Activated CD4-positive, alpha-beta T cell treated with anti-CD3 and anti-CD28 coated beads, Interleukin-2, amount 10 ng/mL, durations not matched to agents 24 days and 14 days (primary cell): ENCODE measurements at regions not wholly inside any gene's neighbourhood (a gene's known extent, or its start where the extent isn't known, plus 50 kb on each side); places are given as distances from the start of the nearest gene placed in this dataset.
"Not testable (repeated sequence)": the region's sequence is repeated elsewhere in the genome, so short reads cannot be mapped to it uniquely, and the experiment has no call there.

Source experiments
- DNase-seq: peaks from one replicate; pipeline ENCODE4 v3.0.0; 2022
- H3K27ac Mint-ChIP-seq: one replicate; pipeline ENCODE4 v1.8.0; 2022; ENCODE audit warnings: mild to moderate bottlenecking, mixed read lengths
- H3K27me3 Mint-ChIP-seq: one replicate; pipeline ENCODE4 v1.8.0; 2022; ENCODE audit warnings: mixed read lengths
- H3K36me3 Mint-ChIP-seq: one replicate; pipeline ENCODE4 v1.8.0; 2022; ENCODE audit warnings: low read depth, mild to moderate bottlenecking, mixed read lengths
- H3K4me1 Mint-ChIP-seq: one replicate; pipeline ENCODE4 v1.8.0; 2021; ENCODE audit warnings: mixed read lengths
- H3K4me3 Mint-ChIP-seq: one replicate; pipeline ENCODE4 v1.8.0; 2022; ENCODE audit warnings: mild to moderate bottlenecking, moderate library complexity, mixed read lengths
- H3K9me3 Mint-ChIP-seq: one replicate; pipeline ENCODE4 v1.8.0; 2021; ENCODE audit warnings: mixed read lengths
- intact Hi-C: fragments of 100-400 bp; cut with micrococcal nuclease; formaldehyde crosslinking; loops from one replicate; pipeline ENCODE4 v1.15.1; 2023

GRCh38 chr5:113749334-113749733, 235.8 kb downstream of the YTHDC2 start:
- DNase-seq: no peak
- no peaks in the 10 kb centered on the region for H3K4me1 Mint-ChIP-seq
- H3K9me3 Mint-ChIP-seq: no peaks in the 10 kb centered on the region
- no peak overlapping the region for H3K27ac Mint-ChIP-seq
- H3K27me3 Mint-ChIP-seq: no peaks in the 10 kb centered on the region
- H3K36me3 Mint-ChIP-seq: no peaks in the 10 kb centered on the region
- intact Hi-C loops: no loop called here
- no peak overlapping the region for H3K4me3 Mint-ChIP-seq

GRCh38 chr5:113753182-113753581, 239.7 kb downstream of the YTHDC2 start:
- DNase-seq, H3K4me1 Mint-ChIP-seq, H3K4me3 Mint-ChIP-seq, H3K9me3 Mint-ChIP-seq, H3K27ac Mint-ChIP-seq, H3K36me3 Mint-ChIP-seq, H3K27me3 Mint-ChIP-seq, intact Hi-C loops: not testable (repeated sequence)

GRCh38 chr5:113755516-113755915, 242.0 kb downstream of the YTHDC2 start:
- H3K27me3 Mint-ChIP-seq: no peaks in the 10 kb centered on the region
- no peaks in the 10 kb centered on the region for H3K36me3 Mint-ChIP-seq
- intact Hi-C loops: no loop called here
- H3K4me1 Mint-ChIP-seq: no peaks in the 10 kb centered on the region
- no peak for DNase-seq
- H3K27ac Mint-ChIP-seq: no peak overlapping the region
- H3K9me3 Mint-ChIP-seq: no peaks in the 10 kb centered on the region
- H3K4me3 Mint-ChIP-seq: no peak overlapping the region

- Mint-ChIP-seq H3K27me3 (no peaks in the 10 kb centered on the region), H3K36me3 (no peaks in the 10 kb centered on the region), H3K27ac (no peak overlapping the region)
These were observed 244.0 kb downstream of the YTHDC2 start for GRCh38 chr5:113757508-113757907.

GRCh38 chr5:113759505-113759904, 246.0 kb downstream of the YTHDC2 start:
- Mint-ChIP-seq H3K4me3 (no peak overlapping the region), H3K27me3 (no peaks in the 10 kb centered on the region), H3K27ac (no peak overlapping the region), H3K9me3 (no peaks in the 10 kb centered on the region), H3K36me3 (no peaks in the 10 kb centered on the region), H3K4me1 (no peaks in the 10 kb centered on the region)
- DNase-seq: no peak
- intact Hi-C loops: no loop called here

More at GRCh38 chr5:113757508-113757907, 244.0 kb downstream of the YTHDC2 start:
- Mint-ChIP-seq H3K9me3 (no peaks in the 10 kb centered on the region), H3K4me1 (no peaks in the 10 kb centered on the region), H3K4me3 (no peak overlapping the region)
- no peak for DNase-seq
- intact Hi-C loops: no loop called here

- Mint-ChIP-seq H3K4me3 (no peak overlapping the region), H3K4me1 (no peaks in the 10 kb centered on the region)
- intact Hi-C loops: no loop called here
These were observed 247.0 kb downstream of the YTHDC2 start for GRCh38 chr5:113760486-113760885.

GRCh38 chr5:113761594-113761993, 248.1 kb downstream of the YTHDC2 start:
- Mint-ChIP-seq H3K9me3 (no peaks in the 10 kb centered on the region), H3K27ac (no peak overlapping the region), H3K27me3 (no peaks in the 10 kb centered on the region), H3K4me3 (no peak overlapping the region), H3K4me1 (no peaks in the 10 kb centered on the region), H3K36me3 (no peaks in the 10 kb centered on the region)
- intact Hi-C loops: no loop called here
- DNase-seq: no peak

More at GRCh38 chr5:113760486-113760885, 247.0 kb downstream of the YTHDC2 start:
- no peak overlapping the region for H3K27ac Mint-ChIP-seq
- no peaks in the 10 kb centered on the region for H3K27me3 Mint-ChIP-seq
- H3K36me3 Mint-ChIP-seq: no peaks in the 10 kb centered on the region
- no peaks in the 10 kb centered on the region for H3K9me3 Mint-ChIP-seq
- no peak for DNase-seq

GRCh38 chr5:113764382-113764781, 250.9 kb downstream of the YTHDC2 start:
- Mint-ChIP-seq H3K36me3 (no peaks in the 10 kb centered on the region), H3K9me3 (peaks cover 6% of the 10 kb centered on the region), H3K27me3 (no peaks in the 10 kb centered on the region), H3K4me1 (no peaks in the 10 kb centered on the region), H3K4me3 (no peak overlapping the region), H3K27ac (no peak overlapping the region)
- intact Hi-C loops: no loop called here
- no peak for DNase-seq

- DNase-seq, H3K4me1 Mint-ChIP-seq, H3K4me3 Mint-ChIP-seq, H3K27me3 Mint-ChIP-seq, H3K36me3 Mint-ChIP-seq, intact Hi-C loops, H3K27ac Mint-ChIP-seq, H3K9me3 Mint-ChIP-seq: not testable (repeated sequence)
These were observed 253.3 kb downstream of the YTHDC2 start for GRCh38 chr5:113766827-113767226.

- Mint-ChIP-seq H3K9me3 (peaks cover 6% of the 10 kb centered on the region), H3K36me3 (no peaks in the 10 kb centered on the region), H3K27me3 (no peaks in the 10 kb centered on the region), H3K4me3 (no peak overlapping the region), H3K4me1 (no peaks in the 10 kb centered on the region), H3K27ac (no peak overlapping the region)
- no peak for DNase-seq
- intact Hi-C loops: no loop called here
These were observed 257.2 kb downstream of the YTHDC2 start for GRCh38 chr5:113770648-113771047.

GRCh38 chr5:113771483-113771882, 258.0 kb downstream of the YTHDC2 start:
- intact Hi-C loops: no loop called here
- no peak overlapping the region for H3K27ac Mint-ChIP-seq
- DNase-seq: no peak
- H3K4me1 Mint-ChIP-seq: no peaks in the 10 kb centered on the region
- no peaks in the 10 kb centered on the region for H3K27me3 Mint-ChIP-seq
- peaks cover 6% of the 10 kb centered on the region for H3K9me3 Mint-ChIP-seq
- H3K4me3 Mint-ChIP-seq: no peak overlapping the region
- H3K36me3 Mint-ChIP-seq: no peaks in the 10 kb centered on the region

GRCh38 chr5:113776168-113776567, 262.7 kb downstream of the YTHDC2 start:
- no peak overlapping the region for H3K27ac Mint-ChIP-seq
- H3K27me3 Mint-ChIP-seq: no peaks in the 10 kb centered on the region
- intact Hi-C loops: no loop called here
- no peak overlapping the region for H3K4me3 Mint-ChIP-seq
- H3K9me3 Mint-ChIP-seq: no peaks in the 10 kb centered on the region
- no peaks in the 10 kb centered on the region for H3K4me1 Mint-ChIP-seq
- H3K36me3 Mint-ChIP-seq: no peaks in the 10 kb centered on the region
- no peak for DNase-seq

- H3K9me3 Mint-ChIP-seq: no peaks in the 10 kb centered on the region
- H3K4me3 Mint-ChIP-seq: no peak overlapping the region
- H3K27me3 Mint-ChIP-seq: no peaks in the 10 kb centered on the region
- intact Hi-C loops: no loop called here
- H3K27ac Mint-ChIP-seq: no peak overlapping the region
- H3K4me1 Mint-ChIP-seq: no peaks in the 10 kb centered on the region
- no peak for DNase-seq
- no peaks in the 10 kb centered on the region for H3K36me3 Mint-ChIP-seq
These were observed 263.5 kb downstream of the YTHDC2 start for GRCh38 chr5:113776832-113777525.

- no peaks in the 10 kb centered on the region for H3K27me3 Mint-ChIP-seq
- H3K4me3 Mint-ChIP-seq: no peak overlapping the region
- no peaks in the 10 kb centered on the region for H3K9me3 Mint-ChIP-seq
- DNase-seq: no peak
- H3K4me1 Mint-ChIP-seq: no peaks in the 10 kb centered on the region
- intact Hi-C loops: no loop called here
- H3K27ac Mint-ChIP-seq: no peak overlapping the region
- no peaks in the 10 kb centered on the region for H3K36me3 Mint-ChIP-seq
These were observed 264.7 kb downstream of the YTHDC2 start for GRCh38 chr5:113778147-113778546.

- no peak overlapping the region for H3K27ac Mint-ChIP-seq
- intact Hi-C loops: no loop called here
These were observed 274.7 kb downstream of the YTHDC2 start for GRCh38 chr5:113788141-113788655.

More at GRCh38 chr5:113788141-113788655, 274.7 kb downstream of the YTHDC2 start:
- Mint-ChIP-seq H3K36me3 (no peaks in the 10 kb centered on the region), H3K27me3 (no peaks in the 10 kb centered on the region), H3K4me3 (no peak overlapping the region), H3K9me3 (no peaks in the 10 kb centered on the region), H3K4me1 (no peaks in the 10 kb centered on the region)
- no peak for DNase-seq
